PC-3 (cell line): ENCODE measurements at regions not wholly inside any gene's neighbourhood (a gene's known extent, or its start where the extent isn't known, plus 50 kb on each side); places are given as distances from the start of the nearest gene placed in this dataset.

Source experiments
- ATAC-seq: fragments of 200-7000 bp; cut with Tn5 transposase; 2 replicates; pipeline ENCODE4 v1.9.1; 2020; ENCODE audit warnings: mild to moderate bottlenecking, moderate library complexity
- BruUV-seq: library from RNA; stranded (reverse); fragments of 400-500 nt; replicated peaks from 2 replicates; lab custom pipeline; 2021; lab: Mats Ljungman, UMichigan
- CTCF ChIA-PET: fragments of 300-600 bp; sonication (Branson Sonifier 250); formaldehyde crosslinking; loops from one replicate; lab custom pipeline; 2022; ENCODE audit warnings: antibody characterized with exemption; lab: Charles Lee
- POLR2A ChIA-PET: fragments of 300-600 bp; sonication (Branson Sonifier 250); formaldehyde crosslinking; loops from one replicate; lab custom pipeline; 2022; ENCODE audit warnings: antibody characterized with exemption; ENCODE audit not compliant: unreplicated experiment; lab: Charles Lee
- DNase-seq: peaks from one replicate; pipeline ENCODE4 v3.0.0-alpha.2; 2015
- H2AFZ ChIP-seq: fragments of 300-600 bp; sonication (generic); 2 replicates; pipeline ENCODE4 v1.6.0; 2016; ENCODE audit warnings: antibody characterized with exemption, low read length
- H3F3A ChIP-seq: fragments of 300-600 bp; sonication (generic); one replicate; pipeline ENCODE4 v1.6.0; 2017; ENCODE audit warnings: antibody characterized with exemption, low read length, control low read depth, mild to moderate bottlenecking; ENCODE audit not compliant: unreplicated experiment
- H3K27ac ChIP-seq: fragments of 300-600 bp; sonication (generic); 2 replicates; pipeline ENCODE4 v1.5.1; 2016; ENCODE audit warnings: mild to moderate bottlenecking, low read length
- H3K27me3 ChIP-seq: fragments of 300-600 bp; sonication (generic); 2 replicates; pipeline ENCODE4 v1.6.1; 2016; ENCODE audit warnings: low read length, mixed read lengths
- H3K36me3 ChIP-seq: fragments of 300-600 bp; sonication (generic); 2 replicates; pipeline ENCODE4 v1.6.1; 2016; ENCODE audit warnings: low read depth, mixed run types, low read length, mixed read lengths
- H3K4me1 ChIP-seq: fragments of 300-600 bp; sonication (generic); 2 replicates; pipeline ENCODE4 v1.5.1; 2016; ENCODE audit warnings: low read length; ENCODE audit not compliant: insufficient read depth
- H3K4me2 ChIP-seq: fragments of 300-600 bp; sonication (generic); 2 replicates; pipeline ENCODE4 v1.6.0; 2016; ENCODE audit warnings: low read length
- H3K4me3 ChIP-seq: fragments of 300-600 bp; sonication (generic); 2 replicates; pipeline ENCODE4 v1.5.1; 2016; ENCODE audit warnings: mild to moderate bottlenecking, low read length, mixed read lengths
- H3K79me2 ChIP-seq: fragments of 300-600 bp; sonication (generic); 2 replicates; pipeline ENCODE4 v1.6.1; 2017; ENCODE audit warnings: low read length, mixed read lengths
- H3K9ac ChIP-seq: fragments of 300-600 bp; sonication (generic); 2 replicates; pipeline ENCODE4 v1.6.0; 2016; ENCODE audit warnings: mild to moderate bottlenecking, low read length
- H3K9me2 ChIP-seq: fragments of 300-600 bp; sonication (generic); replicated peaks from 2 replicates; pipeline ENCODE4 v1.6.1; 2016; ENCODE audit warnings: mixed run types, low read length, mixed read lengths
- H3K9me3 ChIP-seq: fragments of 300-600 bp; sonication (generic); 2 replicates; pipeline ENCODE4 v1.6.1; 2016; ENCODE audit warnings: low read length, mixed read lengths
- H4K20me1 ChIP-seq: fragments of 300-600 bp; sonication (generic); 2 replicates; pipeline ENCODE4 v1.6.1; 2016; ENCODE audit warnings: low read length, mixed read lengths
- EZH2 ChIP-seq: fragments of 300-600 bp; sonication (generic); IDR thresholded peaks from one replicate; pipeline ENCODE4 v1.6.1; 2017; ENCODE audit warnings: antibody characterized with exemption, mild to moderate bottlenecking, low read length; ENCODE audit not compliant: unreplicated experiment
- EZH2phosphoT487 ChIP-seq: fragments of 300-600 bp; sonication (generic); IDR thresholded peaks from 2 replicates; pipeline ENCODE4 v1.6.1; 2018; ENCODE audit warnings: mild to moderate bottlenecking, antibody characterized with exemption, low read length, borderline replicate concordance
- intact Hi-C: fragments of 100-400 bp; cut with micrococcal nuclease; formaldehyde crosslinking; loops from 2 replicates; pipeline ENCODE4 v1.9.0; 2023
- TF ChIP-seq, protein P1 (sequence below): fragments of 300-600 bp; sonication (generic); conservative IDR thresholded peaks from 2 replicates; pipeline ENCODE4 v1.5.1; 2017; ENCODE audit warnings: antibody characterized with exemption, low read depth, mild to moderate bottlenecking, low read length

- no peak overlapping the region for H3K9ac ChIP-seq
- no peaks in the 10 kb centered on the region for H3K9me3 ChIP-seq
- H3F3A ChIP-seq: no peaks in the 10 kb centered on the region
- no peaks in the 10 kb centered on the region for H3K9me2 ChIP-seq
- H3K27ac ChIP-seq: no peak overlapping the region
- H3K36me3 ChIP-seq: no peaks in the 10 kb centered on the region
- no peak for ATAC-seq
- POLR2A ChIA-PET: no interaction called here
- TF ChIP-seq EZH2 (no peak), EZH2phosphoT487 (no peak)
- TF ChIP-seq, protein P1, sequence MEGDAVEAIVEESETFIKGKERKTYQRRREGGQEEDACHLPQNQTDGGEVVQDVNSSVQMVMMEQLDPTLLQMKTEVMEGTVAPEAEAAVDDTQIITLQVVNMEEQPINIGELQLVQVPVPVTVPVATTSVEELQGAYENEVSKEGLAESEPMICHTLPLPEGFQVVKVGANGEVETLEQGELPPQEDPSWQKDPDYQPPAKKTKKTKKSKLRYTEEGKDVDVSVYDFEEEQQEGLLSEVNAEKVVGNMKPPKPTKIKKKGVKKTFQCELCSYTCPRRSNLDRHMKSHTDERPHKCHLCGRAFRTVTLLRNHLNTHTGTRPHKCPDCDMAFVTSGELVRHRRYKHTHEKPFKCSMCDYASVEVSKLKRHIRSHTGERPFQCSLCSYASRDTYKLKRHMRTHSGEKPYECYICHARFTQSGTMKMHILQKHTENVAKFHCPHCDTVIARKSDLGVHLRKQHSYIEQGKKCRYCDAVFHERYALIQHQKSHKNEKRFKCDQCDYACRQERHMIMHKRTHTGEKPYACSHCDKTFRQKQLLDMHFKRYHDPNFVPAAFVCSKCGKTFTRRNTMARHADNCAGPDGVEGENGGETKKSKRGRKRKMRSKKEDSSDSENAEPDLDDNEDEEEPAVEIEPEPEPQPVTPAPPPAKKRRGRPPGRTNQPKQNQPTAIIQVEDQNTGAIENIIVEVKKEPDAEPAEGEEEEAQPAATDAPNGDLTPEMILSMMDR: no peak
- H3K4me2 ChIP-seq: no peak overlapping the region
- no peak overlapping the region for H3K4me3 ChIP-seq
- no TSS peak for BruUV-seq
- intact Hi-C loops: no loop called here
- CTCF ChIA-PET: no interaction called here
- H3K4me1 ChIP-seq: no peaks in the 10 kb centered on the region
- no peaks in the 10 kb centered on the region for H3K27me3 ChIP-seq
- no peak overlapping the region for H2AFZ ChIP-seq
- no peak for DNase-seq
- no peaks in the 10 kb centered on the region for H3K79me2 ChIP-seq
- no peaks in the 10 kb centered on the region for H4K20me1 ChIP-seq
Observed at GRCh38 chrX:36861601-36862000, 146.6 kb upstream of the FAM47C start.

- DNase-seq: peak; percentile 64
- intact Hi-C loops: no loop called here
- Histone ChIP-seq H3K9me2 (no peaks in the 10 kb centered on the region), H3K79me2 (no peaks in the 10 kb centered on the region), H2AFZ (no peak overlapping the region), H3K4me1 (no peaks in the 10 kb centered on the region), H3F3A (no peaks in the 10 kb centered on the region), H3K9ac (no peak overlapping the region), H3K9me3 (no peaks in the 10 kb centered on the region), H3K36me3 (no peaks in the 10 kb centered on the region), H3K27ac (no peak overlapping the region), H3K4me2 (no peak overlapping the region), H3K27me3 (no peaks in the 10 kb centered on the region), H4K20me1 (no peaks in the 10 kb centered on the region), H3K4me3 (no peak overlapping the region)
- TF ChIP-seq, protein P1: peak; percentile 68
- TF ChIP-seq EZH2: no peak
- ChIA-PET POLR2A (no interaction called here), CTCF (no interaction called here)
- BruUV-seq: no TSS peak
- no peak for ATAC-seq
Observed at GRCh38 chrX:36867143-36867542, 141.0 kb upstream of the FAM47C start.

DNA sequence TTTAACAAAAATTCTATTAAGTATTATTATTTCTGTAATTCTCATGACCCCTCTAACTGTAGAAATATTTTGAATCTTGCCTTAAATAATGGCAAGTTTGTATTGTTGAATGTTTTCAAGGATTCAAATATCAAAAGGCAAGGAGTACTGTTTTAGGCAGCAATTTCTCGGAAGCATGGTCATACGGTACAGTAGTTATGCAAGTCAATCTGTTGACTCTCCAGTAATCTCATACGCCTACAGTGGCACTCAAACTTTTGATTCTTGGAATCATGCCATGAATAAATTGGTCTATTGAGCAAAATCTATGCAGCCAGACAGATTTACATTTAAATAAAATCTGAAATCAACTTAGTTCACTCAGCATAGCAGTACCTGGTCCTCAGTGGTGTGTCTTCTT lies 139.6 kb upstream of the FAM47C start:
- no peaks in the 10 kb centered on the region for H3K36me3 ChIP-seq
- BruUV-seq: no TSS peak
- CTCF ChIA-PET: no interaction called here

More for the DNA sequence above, 139.6 kb upstream of the FAM47C start:
- Histone ChIP-seq H3F3A (no peaks in the 10 kb centered on the region), H3K9me2 (no peaks in the 10 kb centered on the region), H3K9me3 (no peaks in the 10 kb centered on the region), H3K27me3 (no peaks in the 10 kb centered on the region), H3K4me2 (no peak overlapping the region), H3K79me2 (no peaks in the 10 kb centered on the region), H3K4me3 (no peak overlapping the region), H4K20me1 (no peaks in the 10 kb centered on the region), H3K9ac (no peak overlapping the region), H3K4me1 (no peaks in the 10 kb centered on the region), H3K27ac (no peak overlapping the region), H2AFZ (no peak overlapping the region)
- DNase-seq (no peak), ATAC-seq (no peak)
- POLR2A ChIA-PET: no interaction called here
- no peak for TF ChIP-seq EZH2
- TF ChIP-seq, protein P1: no peak
- intact Hi-C loops: no loop called here
